ENCODE measurements at regions not wholly inside any gene's neighbourhood (a gene's known extent, or its start where the extent isn't known, plus 50 kb on each side); places are given as distances from the start of the nearest gene placed in this dataset.

GRCh38 chr12:125492354-125493270 is 427.4 kb downstream of the AACS start:
- DNase-seq, result peak in 1 of 5 donors; percentile 63
- Histone ChIP-seq H3K27ac (no peak overlapping the region), H3K36me3 (no peaks in the 10 kb centered on the region), H3K4me1 (no peaks in the 10 kb centered on the region), H3K4me3 (no peak overlapping the region), H3K27me3 (no peaks in the 10 kb centered on the region), H3K9me3 (peaks cover 0 to 5% (median 0%) of the 10 kb centered on the region in 12 donors)
- WGBS, 4 donors, result 73 to 78% (median 76%) methylated on average over 16 to 20 of the region's 20 CpGs
- no peak for ATAC-seq
- TF ChIP-seq CTCF (IDR thresholded peaks at IDR 0.05), result no peak
- TF ChIP-seq POLR2A (IDR thresholded peaks at IDR 0.05), result no peak
- intact Hi-C loops (cut with DNase I), result no loop called here

GRCh38 chr12:125493704-125494308 is 428.6 kb downstream of the AACS start:
- Histone ChIP-seq H3K4me3 (no peak overlapping the region), H3K9me3 (no peaks in the 10 kb centered on the region), H3K4me1 (no peaks in the 10 kb centered on the region), H3K27me3 (no peaks in the 10 kb centered on the region), H3K27ac (no peak overlapping the region), H3K36me3 (no peaks in the 10 kb centered on the region)
- no peak for TF ChIP-seq POLR2A (IDR thresholded peaks at IDR 0.05)
- TF ChIP-seq CTCF (IDR thresholded peaks at IDR 0.05), result no peak
- 81 to 85% (median 84%) methylated on average over 14 of the region's 14 CpGs for WGBS, 4 donors
- ATAC-seq (no peak), DNase-seq (no peak)
- intact Hi-C loops (cut with DNase I), result no loop called here

GRCh38 chr12:125503128-125503527 is 437.9 kb downstream of the AACS start:
- intact Hi-C loops (cut with DNase I), result no loop called here
- no peak for TF ChIP-seq CTCF (IDR thresholded peaks at IDR 0.05)
- no peak for TF ChIP-seq POLR2A (IDR thresholded peaks at IDR 0.05)
- no peak for ATAC-seq
- no peaks in the 10 kb centered on the region for H3K4me1 ChIP-seq
- no peak for DNase-seq
- 52 to 87% (median 56%) methylated on average over 3 to 6 of the region's 6 CpGs for WGBS, 4 donors
- H3K27me3 ChIP-seq, result no peaks in the 10 kb centered on the region
- no peak overlapping the region for H3K27ac ChIP-seq
- no peak overlapping the region for H3K4me3 ChIP-seq
- H3K36me3 ChIP-seq, result no peaks in the 10 kb centered on the region
- no peaks in the 10 kb centered on the region for H3K9me3 ChIP-seq

- Histone ChIP-seq H3K27ac (no peak overlapping the region), H3K4me3 (no peak overlapping the region), H3K27me3 (peaks cover 0 to 13% (median 0%) of the 10 kb centered on the region in 9 donors), H3K4me1 (no peaks in the 10 kb centered on the region), H3K9me3 (no peaks in the 10 kb centered on the region), H3K36me3 (no peaks in the 10 kb centered on the region)
- no peak for DNase-seq
- 68 to 79% (median 72%) methylated on average over 6 of the region's 6 CpGs for WGBS, 4 donors
- ATAC-seq, result no peak
- intact Hi-C loops (cut with DNase I), result no loop called here
- no peak for TF ChIP-seq CTCF (IDR thresholded peaks at IDR 0.05)
- no peak for TF ChIP-seq POLR2A (IDR thresholded peaks at IDR 0.05)
Observed at GRCh38 chr12:125509195-125509594, 444.0 kb downstream of the AACS start.

All from heart left ventricle (tissue), 16 donors.